NB4 (cell line): ENCODE measurements at regions not wholly inside any gene's neighbourhood (a gene's known extent, or its start where the extent isn't known, plus 50 kb on each side); places are given as distances from the start of the nearest gene placed in this dataset.

Experiments used
- CTCF ChIP-seq: IDR thresholded peaks from one replicate; pipeline ENCODE4 v1.5.1; 2012; ENCODE audit warnings: low read depth, low read length
- MAX ChIP-seq: IDR thresholded peaks from 2 replicates; pipeline ENCODE4 v1.6.1; 2011; ENCODE audit warnings: low read depth, low read length
- POLR2A ChIP-seq: IDR thresholded peaks from 2 replicates; pipeline ENCODE4 v1.6.1; 2011; ENCODE audit warnings: mild to moderate bottlenecking; ENCODE audit not compliant: insufficient read length; ENCODE audit errors: extremely low read depth

GRCh38 chr6:76532647-76533046 lies 460.2 kb upstream of the IMPG1 start:
- TF ChIP-seq CTCF: no peak
- no peak for TF ChIP-seq POLR2A
- TF ChIP-seq MAX: no peak
